Astrocyte (in vitro differentiated cells and primary cell): ENCODE measurements at regions not wholly inside any gene's neighbourhood (a gene's known extent, or its start where the extent isn't known, plus 50 kb on each side); places are given as distances from the start of the nearest gene placed in this dataset.

Experiments
- EZH2 ChIP-seq: IDR thresholded peaks from 2 replicates; pipeline ENCODE4 v1.6.1; 2012; ENCODE audit warnings: mild to moderate bottlenecking, low read length, inconsistent platforms; ENCODE audit not compliant: insufficient read depth
- TF ChIP-seq, protein P1 (sequence below): IDR thresholded peaks from 2 replicates; pipeline ENCODE4 v1.5.1; 2011; ENCODE audit warnings: low read depth, mild to moderate bottlenecking, inconsistent platforms, low read length, moderate library complexity; ENCODE audit not compliant: insufficient read depth

DNA sequence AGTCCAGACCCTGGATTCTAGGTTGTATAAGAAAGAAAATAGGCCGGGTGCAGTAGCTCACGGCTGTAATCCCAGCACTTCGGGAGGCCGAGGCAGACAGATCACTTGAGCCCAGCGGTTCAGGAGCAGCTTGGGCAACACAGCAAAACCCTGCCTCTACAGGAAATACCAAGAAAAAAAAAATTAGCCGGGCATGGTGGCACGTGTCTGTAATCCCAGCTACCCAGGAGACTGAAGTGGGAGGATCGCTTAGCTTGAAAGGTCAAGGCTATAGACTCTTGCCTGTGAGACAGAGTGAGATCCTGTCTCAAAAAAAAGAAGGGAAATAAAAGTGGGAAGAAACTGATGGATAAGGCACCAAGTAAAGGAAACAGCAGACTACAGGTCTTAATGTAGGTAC lies 287.9 kb upstream of the KLF14 start:
- TF ChIP-seq, protein P1, sequence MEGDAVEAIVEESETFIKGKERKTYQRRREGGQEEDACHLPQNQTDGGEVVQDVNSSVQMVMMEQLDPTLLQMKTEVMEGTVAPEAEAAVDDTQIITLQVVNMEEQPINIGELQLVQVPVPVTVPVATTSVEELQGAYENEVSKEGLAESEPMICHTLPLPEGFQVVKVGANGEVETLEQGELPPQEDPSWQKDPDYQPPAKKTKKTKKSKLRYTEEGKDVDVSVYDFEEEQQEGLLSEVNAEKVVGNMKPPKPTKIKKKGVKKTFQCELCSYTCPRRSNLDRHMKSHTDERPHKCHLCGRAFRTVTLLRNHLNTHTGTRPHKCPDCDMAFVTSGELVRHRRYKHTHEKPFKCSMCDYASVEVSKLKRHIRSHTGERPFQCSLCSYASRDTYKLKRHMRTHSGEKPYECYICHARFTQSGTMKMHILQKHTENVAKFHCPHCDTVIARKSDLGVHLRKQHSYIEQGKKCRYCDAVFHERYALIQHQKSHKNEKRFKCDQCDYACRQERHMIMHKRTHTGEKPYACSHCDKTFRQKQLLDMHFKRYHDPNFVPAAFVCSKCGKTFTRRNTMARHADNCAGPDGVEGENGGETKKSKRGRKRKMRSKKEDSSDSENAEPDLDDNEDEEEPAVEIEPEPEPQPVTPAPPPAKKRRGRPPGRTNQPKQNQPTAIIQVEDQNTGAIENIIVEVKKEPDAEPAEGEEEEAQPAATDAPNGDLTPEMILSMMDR: no peak
- no peak for TF ChIP-seq EZH2
